ENCODE measurements at regions not wholly inside any gene's neighbourhood (a gene's known extent, or its start where the extent isn't known, plus 50 kb on each side); places are given as distances from the start of the nearest gene placed in this dataset.

GRCh38 chr6:97717086-97717485, 434.1 kb upstream of the MMS22L start:
- ChIA-PET POLR2A (no interaction called here), CTCF (no interaction called here), RAD21 (ENCODE audit: low non-redundant PET in 1 of 2, low total read pairs in 2 of 2, uncharacterized antibody in 2 of 2, unreplicated experiment in 2 of 2) (no interaction called here)
- no TSS peak for BruUV-seq (replicated peaks)
- no peaks in the 10 kb centered on the region for H3K9me2 ChIP-seq (ENCODE audit: insufficient read depth)
- no peaks in the 10 kb centered on the region for H3K79me2 ChIP-seq (ENCODE audit: insufficient read depth, low read length)
- DNase-seq (ENCODE audit: low read depth, low spot score) (no peak), ATAC-seq (no peak)
- H3K9me3 ChIP-seq (ENCODE audit: control insufficient read depth in 1 of 2, insufficient read depth in 1 of 2, low read depth in 1 of 2, low read length in 2 of 2) = no peaks in the 10 kb centered on the region
- H3K27me3 ChIP-seq (ENCODE audit: insufficient read depth, low read length) = peaks cover 22% of the 10 kb centered on the region
- H3K9ac ChIP-seq (ENCODE audit: low read length) = no peak overlapping the region
- no peak overlapping the region for H3K4me3 ChIP-seq (replicated peaks in 1 of 2; ENCODE audit: low read depth in 1 of 2, low read length in 2 of 2)
- H3K4me2 ChIP-seq (ENCODE audit: low read length) = no peak overlapping the region
- no peaks in the 10 kb centered on the region for H3K4me1 ChIP-seq (ENCODE audit: control insufficient read depth in 1 of 2, insufficient read depth in 2 of 2, low read length in 2 of 2)
- no peaks in the 10 kb centered on the region for H3K36me3 ChIP-seq (ENCODE audit: control insufficient read depth in 1 of 2, insufficient read depth in 2 of 2, low read length in 2 of 2)
- intact Hi-C loops (cut with micrococcal nuclease) = no loop called here
- H4K20me1 ChIP-seq (ENCODE audit: insufficient read depth) = no peaks in the 10 kb centered on the region
- no peak overlapping the region for H2AFZ ChIP-seq (ENCODE audit: low read depth, low read length, poor library complexity, severe bottlenecking)
- no peak overlapping the region for H3K27ac ChIP-seq (ENCODE audit: low read depth, low read length)
- TF ChIP-seq REST (IDR thresholded peaks at IDR 0.05; ENCODE audit: low read depth) = no peak
- TF ChIP-seq SRF (IDR thresholded peaks at IDR 0.05; ENCODE audit: low read depth) = no peak
- no peak for TF ChIP-seq FOSL1 (IDR thresholded peaks at IDR 0.05; ENCODE audit: low read depth)
- TF ChIP-seq EGR1 (IDR thresholded peaks at IDR 0.05; ENCODE audit: low read depth) = no peak
- no peak for TF ChIP-seq ELF1 (IDR thresholded peaks at IDR 0.05; ENCODE audit: borderline replicate concordance, low read depth)
- TF ChIP-seq CTCF (IDR thresholded peaks at IDR 0.05 in 2 of 3, conservative IDR thresholded peaks at IDR 0.05 in 1 of 3; ENCODE audit: borderline replicate concordance in 1 of 3, insufficient read depth in 1 of 3, low read depth in 2 of 3, low read length in 2 of 3) = no peak
- TF ChIP-seq CEBPB (IDR thresholded peaks at IDR 0.05; ENCODE audit: low read depth) = no peak
- no peak for TF ChIP-seq ATF3 (IDR thresholded peaks at IDR 0.05)
- no peak for TF ChIP-seq JUND (IDR thresholded peaks at IDR 0.05)
- no peak for TF ChIP-seq TCF7L2 (IDR thresholded peaks at IDR 0.05; ENCODE audit: borderline replicate concordance, extremely low read depth, insufficient read depth, insufficient read length)
- TF ChIP-seq EZH2 (IDR thresholded peaks at IDR 0.05) = no peak
- TF ChIP-seq MAX (IDR thresholded peaks at IDR 0.05) = no peak
- no peak for TF ChIP-seq EZH2phosphoT487 (IDR thresholded peaks at IDR 0.05; ENCODE audit: borderline replicate concordance)
- TF ChIP-seq SIN3A (IDR thresholded peaks at IDR 0.05; ENCODE audit: low read depth) = no peak
- TF ChIP-seq YY1 (IDR thresholded peaks at IDR 0.05; ENCODE audit: extremely low read depth, insufficient replicate concordance, low read depth, low read length) = no peak
- no peak for TF ChIP-seq RAD21 (IDR thresholded peaks at IDR 0.05; ENCODE audit: low read depth)
- no peak for TF ChIP-seq ZNF274 (IDR thresholded peaks at IDR 0.05; ENCODE audit: low read depth, low read length)
- TF ChIP-seq ZBTB33 (IDR thresholded peaks at IDR 0.05; ENCODE audit: extremely low read depth, insufficient replicate concordance, low read length) = no peak

Measured in HCT116 (cell line).